GM03348 (cell line): ENCODE measurements at regions not wholly inside any gene's neighbourhood (a gene's known extent, or its start where the extent isn't known, plus 50 kb on each side); places are given as distances from the start of the nearest gene placed in this dataset.
A peak's percentile ranks its signal among the peaks of the same experiment; 100 is the strongest.

Source experiments
- DNase-seq: peaks from one replicate; pipeline ENCODE4 v3.0.0; 2012; ENCODE audit warnings: low spot score

- no peak for DNase-seq
These were observed 110.3 kb upstream of the TDRD3 start for GRCh38 chr13:60286707-60287106.

GRCh38 chr13:60288569-60288968 lies 108.5 kb upstream of the TDRD3 start:
- DNase-seq = no peak

- DNase-seq = no peak
These were observed 93.9 kb upstream of the TDRD3 start for GRCh38 chr13:60303166-60303565.

- no peak for DNase-seq
These were observed 85.5 kb upstream of the TDRD3 start for GRCh38 chr13:60311527-60311926.

DNA sequence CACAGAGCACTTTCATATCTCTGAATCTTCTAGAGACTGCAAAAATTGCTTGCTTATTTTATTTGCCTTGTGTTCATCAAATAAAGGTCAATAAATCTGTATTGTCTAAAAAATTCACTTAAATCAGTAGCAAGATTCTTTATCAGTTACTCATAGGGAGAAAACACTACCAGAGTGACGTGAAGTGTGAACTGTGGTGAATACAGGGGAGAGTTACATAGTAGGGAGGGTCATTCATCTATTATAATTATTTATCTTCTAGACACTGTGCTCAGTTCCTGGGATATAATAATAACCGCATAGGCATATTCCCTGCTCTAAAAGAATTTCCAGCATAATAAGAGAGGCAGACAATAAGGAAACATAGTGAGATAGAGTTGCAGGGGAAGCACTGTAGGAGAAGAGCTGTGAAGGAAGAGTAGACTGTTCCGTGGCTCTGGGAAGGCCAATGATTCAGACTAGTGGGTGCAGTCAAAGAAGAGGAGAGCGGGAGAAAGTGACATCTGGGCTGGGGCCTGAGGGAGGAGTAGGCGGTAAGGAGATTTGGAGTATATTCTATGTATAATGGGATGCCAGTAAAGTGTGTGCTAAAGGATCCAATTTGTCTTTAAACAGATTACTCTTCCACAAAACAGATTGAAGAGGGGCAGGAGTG lies 84.0 kb upstream of the TDRD3 start:
- DNase-seq = no peak

GRCh38 chr13:60318186-60318585 lies 78.8 kb upstream of the TDRD3 start:
- no peak for DNase-seq

DNA sequence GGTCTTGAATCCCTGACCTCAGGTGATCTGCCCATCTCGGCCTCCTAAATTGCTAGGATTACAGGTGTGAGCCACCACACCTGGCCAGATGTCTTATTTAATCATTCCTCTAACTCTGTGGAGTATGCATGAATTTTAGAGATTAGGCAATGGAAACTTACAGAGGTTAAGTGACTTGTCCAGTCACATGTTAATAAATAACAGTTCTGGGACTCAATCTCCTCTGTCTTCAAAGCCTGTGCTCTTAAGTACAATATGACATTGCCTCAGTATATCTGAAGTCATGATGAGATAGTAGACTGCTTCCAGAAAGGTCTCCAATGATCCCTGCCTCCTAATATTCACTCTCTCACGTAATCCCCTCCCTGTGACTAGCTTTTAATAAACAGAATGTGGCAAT lies 72.9 kb upstream of the TDRD3 start:
- DNase-seq = no peak

DNA sequence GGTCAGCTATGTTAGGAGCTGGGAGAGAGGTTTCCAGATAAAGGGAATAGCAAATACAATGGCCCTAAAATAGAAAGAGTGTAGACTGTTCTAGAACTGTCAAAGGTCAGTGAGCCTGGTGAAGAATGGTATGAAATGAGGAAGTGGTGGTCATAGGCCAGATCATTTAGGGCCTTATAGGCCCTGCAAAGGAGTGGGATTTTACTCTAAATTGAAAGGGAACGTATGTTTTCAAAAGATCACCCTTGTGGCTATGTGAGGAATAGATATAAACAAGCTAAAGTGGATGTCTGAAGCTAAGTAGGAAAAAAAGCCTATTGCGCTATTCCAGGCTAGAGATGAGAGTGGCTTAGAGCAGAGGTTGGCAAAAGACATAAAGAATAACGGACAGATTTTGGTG lies 70.7 kb upstream of the TDRD3 start:
- no peak for DNase-seq

- no peak for DNase-seq
These were observed 69.5 kb upstream of the TDRD3 start for GRCh38 chr13:60327511-60327910.

- no peak for DNase-seq
These were observed 68.9 kb upstream of the TDRD3 start for GRCh38 chr13:60328073-60328472.

DNA sequence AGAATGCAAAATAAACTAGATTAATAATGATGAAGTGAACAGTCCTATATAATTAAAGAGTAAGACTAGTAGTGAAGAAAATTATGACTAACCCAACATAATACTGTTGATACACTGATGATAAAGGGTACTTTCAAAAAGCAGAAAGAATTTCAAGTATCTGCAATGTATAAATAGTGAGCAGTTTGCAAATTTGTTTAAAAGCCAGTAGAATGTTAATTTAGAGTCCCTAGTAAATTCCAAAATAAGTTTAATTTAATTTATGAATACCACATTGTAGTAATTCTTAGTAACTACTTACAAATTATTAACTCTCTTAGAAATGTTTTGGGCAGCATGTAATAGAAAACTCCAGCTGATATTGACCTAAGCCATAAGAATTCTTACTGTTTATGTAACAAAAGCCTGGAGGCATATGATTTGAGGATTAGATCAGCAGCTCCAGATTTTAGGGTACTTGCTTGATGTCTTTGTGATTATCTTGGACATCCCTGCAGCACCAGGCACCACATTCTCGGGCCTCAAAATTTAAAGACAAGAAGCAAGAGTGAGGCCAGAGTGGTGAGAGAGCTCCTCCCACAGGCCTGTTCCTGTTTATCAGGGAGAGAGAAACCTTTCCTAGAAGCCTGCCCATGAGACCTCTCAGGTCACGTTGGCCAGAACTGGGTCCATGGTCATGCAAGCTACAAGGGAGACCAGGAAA lies 67.6 kb upstream of the TDRD3 start:
- peak; percentile 27 for DNase-seq

GRCh38 chr13:60331249-60332012 lies 65.6 kb upstream of the TDRD3 start:
- no peak for DNase-seq

GRCh38 chr13:60332682-60333081 lies 64.3 kb upstream of the TDRD3 start:
- no peak for DNase-seq

DNA sequence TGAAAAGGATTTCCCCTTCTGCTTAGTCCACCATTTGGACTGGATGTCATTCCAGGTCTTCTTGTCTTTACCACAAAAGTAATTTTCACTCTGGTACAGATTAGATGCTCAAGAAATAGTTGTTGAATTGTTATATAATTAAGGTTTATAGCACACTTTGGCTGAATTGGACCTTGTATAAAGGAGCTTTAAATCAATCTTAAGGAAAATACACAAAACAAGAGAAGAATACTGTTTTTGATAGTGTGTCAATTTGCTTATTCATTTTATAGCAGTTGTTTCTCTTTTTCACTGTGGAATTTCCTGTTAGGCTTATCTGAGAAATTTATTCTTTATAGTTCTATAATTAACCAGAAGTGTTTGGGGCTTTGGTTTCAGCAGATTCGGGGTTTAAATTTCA lies 62.7 kb upstream of the TDRD3 start:
- no peak for DNase-seq

DNA sequence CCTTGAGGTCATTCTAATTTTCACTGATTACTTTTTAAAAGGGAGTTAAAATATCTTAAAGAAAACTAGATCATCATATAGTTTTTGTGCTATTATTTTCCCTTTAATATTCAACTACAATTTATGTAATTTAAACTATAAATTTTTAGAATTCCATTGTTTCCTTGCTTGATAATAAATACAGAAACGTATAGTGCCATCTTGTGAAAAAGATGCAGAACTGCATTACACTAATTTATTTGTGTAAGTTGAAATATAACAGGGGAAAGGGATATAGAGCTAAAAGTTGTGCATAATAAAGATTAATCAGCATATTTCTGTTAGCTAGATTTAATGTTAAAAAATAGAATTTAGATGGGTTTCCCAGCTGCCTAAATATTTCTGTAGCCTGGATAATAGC lies 61.5 kb upstream of the TDRD3 start:
- peak; percentile 38 for DNase-seq

DNA sequence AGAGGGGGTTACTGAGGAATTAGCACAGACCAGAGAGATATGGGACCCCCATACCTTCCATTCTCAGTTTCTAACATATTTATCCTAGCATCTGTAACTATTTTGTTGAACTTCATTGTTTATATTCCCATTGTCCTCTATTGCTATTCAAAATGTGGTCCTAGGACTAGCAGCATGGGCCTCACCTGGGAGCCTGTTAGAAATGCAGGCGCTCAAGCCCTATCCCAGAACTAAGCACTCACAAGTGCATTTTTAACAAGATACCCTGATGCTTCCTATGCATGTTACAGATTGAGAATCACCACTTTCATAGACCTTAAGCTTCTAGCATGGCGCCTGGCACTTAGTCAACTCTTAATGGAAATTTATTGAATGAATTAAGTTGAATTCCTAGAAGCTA lies 58.3 kb upstream of the TDRD3 start:
- DNase-seq = no peak

GRCh38 chr13:60343978-60344377 lies 53.0 kb upstream of the TDRD3 start:
- DNase-seq = no peak

- DNase-seq = no peak
These were observed 49.8 kb upstream of the TDRD3 start for GRCh38 chr13:60347174-60347573.
